C4-2B (cell line): ENCODE measurements at regions not wholly inside any gene's neighbourhood (a gene's known extent, or its start where the extent isn't known, plus 50 kb on each side); places are given as distances from the start of the nearest gene placed in this dataset.

Experiments
- ZFX ChIP-seq: fragments of 450-650 bp; IDR thresholded peaks from 2 replicates; pipeline ENCODE4 v1.6.1; 2017
- TF ChIP-seq, protein P1 (sequence below): fragments of 450-650 bp; conservative IDR thresholded peaks from 2 replicates; pipeline ENCODE4 v1.5.1; 2017; ENCODE audit warnings: mild to moderate bottlenecking

- TF ChIP-seq, protein P1, sequence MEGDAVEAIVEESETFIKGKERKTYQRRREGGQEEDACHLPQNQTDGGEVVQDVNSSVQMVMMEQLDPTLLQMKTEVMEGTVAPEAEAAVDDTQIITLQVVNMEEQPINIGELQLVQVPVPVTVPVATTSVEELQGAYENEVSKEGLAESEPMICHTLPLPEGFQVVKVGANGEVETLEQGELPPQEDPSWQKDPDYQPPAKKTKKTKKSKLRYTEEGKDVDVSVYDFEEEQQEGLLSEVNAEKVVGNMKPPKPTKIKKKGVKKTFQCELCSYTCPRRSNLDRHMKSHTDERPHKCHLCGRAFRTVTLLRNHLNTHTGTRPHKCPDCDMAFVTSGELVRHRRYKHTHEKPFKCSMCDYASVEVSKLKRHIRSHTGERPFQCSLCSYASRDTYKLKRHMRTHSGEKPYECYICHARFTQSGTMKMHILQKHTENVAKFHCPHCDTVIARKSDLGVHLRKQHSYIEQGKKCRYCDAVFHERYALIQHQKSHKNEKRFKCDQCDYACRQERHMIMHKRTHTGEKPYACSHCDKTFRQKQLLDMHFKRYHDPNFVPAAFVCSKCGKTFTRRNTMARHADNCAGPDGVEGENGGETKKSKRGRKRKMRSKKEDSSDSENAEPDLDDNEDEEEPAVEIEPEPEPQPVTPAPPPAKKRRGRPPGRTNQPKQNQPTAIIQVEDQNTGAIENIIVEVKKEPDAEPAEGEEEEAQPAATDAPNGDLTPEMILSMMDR = no peak
- TF ChIP-seq ZFX = no peak
Observed at GRCh38 chr3:23754215-23754614, 51.5 kb upstream of the UBE2E1 start.
